ENCODE measurements at regions not wholly inside any gene's neighbourhood (a gene's known extent, or its start where the extent isn't known, plus 50 kb on each side); places are given as distances from the start of the nearest gene placed in this dataset.

GRCh38 chr4:111154934-111155333, 532.1 kb upstream of the PITX2 start:
- TF ChIP-seq CTCF (IDR thresholded peaks at IDR 0.05): no peak
- TF ChIP-seq POLR2A (IDR thresholded peaks at IDR 0.05): no peak
